GM23338 (cell line): ENCODE measurements at regions not wholly inside any gene's neighbourhood (a gene's known extent, or its start where the extent isn't known, plus 50 kb on each side); places are given as distances from the start of the nearest gene placed in this dataset.

Source experiments
- CREB1 ChIP-seq: fragments of 250-450 bp; sonication (Bioruptor Pico); IDR thresholded peaks from 2 replicates; pipeline ENCODE4 v1.5.0; 2020; ENCODE audit warnings: low read depth, mild to moderate bottlenecking, moderate library complexity
- CTCF ChIP-seq, 2 experiments: fragments of 200-600 bp in 1 of 2; sonication (generic) in 1 of 2; conservative IDR thresholded peaks; 2 replicates each; pipeline versions ENCODE4 v1.5.1 to v1.6.1; 2016 to 2017; ENCODE audit warnings: antibody characterized with exemption in 2 of 2, low read depth in 2 of 2, mild to moderate bottlenecking in 2 of 2, moderate library complexity in 1 of 2
- EZH2 ChIP-seq: fragments of 200-600 bp; sonication (generic); IDR thresholded peaks from one replicate; pipeline ENCODE4 v1.8.0; 2017; ENCODE audit warnings: antibody characterized with exemption, mild to moderate bottlenecking, low read depth; ENCODE audit not compliant: unreplicated experiment
- POLR2AphosphoS5 ChIP-seq: IDR thresholded peaks from 2 replicates; pipeline ENCODE4 v1.6.1; 2016; ENCODE audit warnings: antibody characterized with exemption, low read depth
- ZNF462 ChIP-seq: fragments of 250-450 bp; sonication (Bioruptor Pico); IDR thresholded peaks from 2 replicates; pipeline ENCODE4 v1.5.0; 2020; ENCODE audit warnings: mild to moderate bottlenecking, moderate library complexity

GRCh38 chr1:98453066-98453465, 208.5 kb upstream of the SNX7 start:
- TF ChIP-seq EZH2 = no peak
- no peak for TF ChIP-seq POLR2AphosphoS5
- no peak for TF ChIP-seq CTCF (conservative IDR thresholded peaks at IDR 0.05; ENCODE audit: low read depth in 2 of 2)
- no peak for TF ChIP-seq ZNF462 (CRISPR knock-in tag)
- TF ChIP-seq CREB1 (CRISPR knock-in tag) = no peak
